GM12892 (cell line): ENCODE measurements at regions not wholly inside any gene's neighbourhood (a gene's known extent, or its start where the extent isn't known, plus 50 kb on each side); places are given as distances from the start of the nearest gene placed in this dataset.
"Not testable (repeated sequence)": the region's sequence is repeated elsewhere in the genome, so short reads cannot be mapped to it uniquely, and the experiment has no call there.

Source experiments
- POLR2A ChIP-seq: IDR thresholded peaks from 2 replicates; pipeline ENCODE4 v1.6.1; 2011; ENCODE audit warnings: low read depth, low read length, control low read depth
- POLR2AphosphoS5 ChIP-seq: IDR thresholded peaks from 2 replicates; pipeline ENCODE4 v1.6.1; 2011; ENCODE audit warnings: low read depth, low read length, control low read depth

GRCh38 chr2:242130682-242131081, 261.2 kb downstream of the RTP5 start:
- not testable (repeated sequence) for TF ChIP-seq POLR2A, POLR2AphosphoS5
